GDM1 (cell line): ENCODE measurements at regions not wholly inside any gene's neighbourhood (a gene's known extent, or its start where the extent isn't known, plus 50 kb on each side); places are given as distances from the start of the nearest gene placed in this dataset.
"Not testable (repeated sequence)": the region's sequence is repeated elsewhere in the genome, so short reads cannot be mapped to it uniquely, and the experiment has no call there.

Experiments used
- DNase-seq: peaks from one replicate; lab custom pipeline; 2025; lab: John Stamatoyannopoulos, UW

GRCh38 chr17:71635187-71635586, 485.6 kb upstream of the SOX9 start:
- no peak for DNase-seq

- DNase-seq, result no peak
Observed at GRCh38 chr17:71636644-71637043, 484.2 kb upstream of the SOX9 start.

GRCh38 chr17:71638668-71639067, 482.2 kb upstream of the SOX9 start:
- DNase-seq, result no peak

- DNase-seq, result no peak
Observed at GRCh38 chr17:71639865-71640264, 481.0 kb upstream of the SOX9 start.

- not testable (repeated sequence) for DNase-seq
Observed at GRCh38 chr17:71646890-71647289, 473.9 kb upstream of the SOX9 start.

GRCh38 chr17:71648342-71648741, 472.5 kb upstream of the SOX9 start:
- DNase-seq, result not testable (repeated sequence)

- DNase-seq, result no peak
Observed at GRCh38 chr17:71649941-71650350, 470.9 kb upstream of the SOX9 start.

- no peak for DNase-seq
Observed at GRCh38 chr17:71655542-71655941, 465.3 kb upstream of the SOX9 start.

- no peak for DNase-seq
Observed at GRCh38 chr17:71656964-71657858, 463.6 kb upstream of the SOX9 start.

GRCh38 chr17:71658996-71659395, 461.8 kb upstream of the SOX9 start:
- no peak for DNase-seq

GRCh38 chr17:71664861-71665260, 456.0 kb upstream of the SOX9 start:
- DNase-seq, result no peak

GRCh38 chr17:71666047-71666446, 454.8 kb upstream of the SOX9 start:
- no peak for DNase-seq

- DNase-seq, result no peak
Observed at GRCh38 chr17:71667661-71668060, 453.2 kb upstream of the SOX9 start.

GRCh38 chr17:71668807-71669206, 452.0 kb upstream of the SOX9 start:
- no peak for DNase-seq

GRCh38 chr17:71677439-71677838, 443.4 kb upstream of the SOX9 start:
- DNase-seq, result no peak

GRCh38 chr17:71679832-71680231, 441.0 kb upstream of the SOX9 start:
- no peak for DNase-seq

- DNase-seq, result no peak
Observed at GRCh38 chr17:71681427-71682173, 439.2 kb upstream of the SOX9 start.

- DNase-seq, result no peak
Observed at GRCh38 chr17:71682174-71682494, 438.7 kb upstream of the SOX9 start.

- no peak for DNase-seq
Observed at GRCh38 chr17:71689782-71690181, 431.0 kb upstream of the SOX9 start.

GRCh38 chr17:71699907-71700306, 420.9 kb upstream of the SOX9 start:
- no peak for DNase-seq

GRCh38 chr17:71703701-71704100, 417.1 kb upstream of the SOX9 start:
- no peak for DNase-seq

- no peak for DNase-seq
Observed at GRCh38 chr17:71709271-71709890, 411.4 kb upstream of the SOX9 start.

GRCh38 chr17:71709946-71710345, 410.9 kb upstream of the SOX9 start:
- no peak for DNase-seq
